H1 (cell line): ENCODE measurements at regions not wholly inside any gene's neighbourhood (a gene's known extent, or its start where the extent isn't known, plus 50 kb on each side); places are given as distances from the start of the nearest gene placed in this dataset.

ENCODE experiments used
- CTCF ChIA-PET: fragments of 300-600 bp; sonication (Branson Sonifier 250); formaldehyde crosslinking; loops from one replicate; lab custom pipeline; 2021; ENCODE audit not compliant: partially characterized antibody; lab: Charles Lee
- POLR2A ChIA-PET: fragments of 300-600 bp; sonication (Branson Sonifier 250); formaldehyde crosslinking; loops from one replicate; lab custom pipeline; 2021; ENCODE audit warnings: inconsistent platforms; ENCODE audit not compliant: partially characterized antibody; lab: Charles Lee
- DNase-seq, 2 experiments: peaks; one replicate each; pipeline versions ENCODE4 v3.0.0 to v3.0.0-alpha.2; 2010 to 2022; ENCODE audit warnings: low spot score in 2 of 2, low read depth in 1 of 2, mixed read lengths in 1 of 2
- FAIRE-seq: peaks from 2 replicates; lab custom pipeline; 2011; peaks lifted over from hg19 to GRCh38; lab: Jason Lieb, UNC
- H2AFZ ChIP-seq: 2 replicates; pipeline ENCODE4 v1.8.1; 2012; ENCODE audit warnings: low read length, inconsistent platforms
- H2AK5ac ChIP-seq: 2 replicates; pipeline ENCODE4 v1.6.1; 2013; ENCODE audit warnings: low read depth, low read length
- H2BK120ac ChIP-seq: replicated peaks from 2 replicates; pipeline ENCODE3; 2013; ENCODE audit warnings: low read depth, low read length, inconsistent platforms
- H2BK12ac ChIP-seq: 2 replicates; pipeline ENCODE4 v1.6.1; 2013; ENCODE audit warnings: low read depth, low read length
- H2BK15ac ChIP-seq: 2 replicates; pipeline ENCODE4 v1.6.1; 2013; ENCODE audit warnings: low read length
- H2BK20ac ChIP-seq: 2 replicates; pipeline ENCODE4 v1.6.1; 2013; ENCODE audit warnings: low read length
- H2BK5ac ChIP-seq: 2 replicates; pipeline ENCODE4 v1.6.1; 2013; ENCODE audit warnings: low read depth, low read length
- H3K14ac ChIP-seq: 2 replicates; pipeline ENCODE4 v1.6.1; 2013; ENCODE audit warnings: inconsistent platforms; ENCODE audit not compliant: insufficient read length
- H3K18ac ChIP-seq: 2 replicates; pipeline ENCODE4 v1.6.1; 2013; ENCODE audit warnings: low read length; ENCODE audit errors: extremely low read depth
- H3K23ac ChIP-seq: 2 replicates; pipeline ENCODE4 v1.6.1; 2013; ENCODE audit warnings: inconsistent platforms; ENCODE audit not compliant: insufficient read length
- H3K23me2 ChIP-seq: 2 replicates; pipeline ENCODE4 v1.6.1; 2013; ENCODE audit warnings: low read depth, low read length
- H3K27ac ChIP-seq: 2 replicates; pipeline ENCODE4 v1.6.1; 2011; ENCODE audit warnings: low read depth, low read length, inconsistent platforms
- H3K27me3 ChIP-seq, 4 experiments: replicated peaks in 1 of 4; 1 replicate in 1 of 4; 2 replicates in 3 of 4; pipeline versions ENCODE4 v1.6.1 to v1.8.1; 2011 to 2013; ENCODE audit warnings: low read length in 3 of 4, mild to moderate bottlenecking in 3 of 4, inconsistent platforms in 2 of 4, mixed read lengths in 2 of 4, moderate library complexity in 1 of 4; ENCODE audit not compliant: control insufficient read depth in 3 of 4, insufficient read depth in 3 of 4; ENCODE audit errors: extremely low read depth in 1 of 4
- H3K36me3 ChIP-seq, 4 experiments: 2 replicates each; pipeline versions ENCODE4 v1.6.1 to v1.8.1; 2011 to 2013; ENCODE audit warnings: mild to moderate bottlenecking in 4 of 4, low read length in 3 of 4, moderate library complexity in 2 of 4, control low read depth in 1 of 4, inconsistent platforms in 1 of 4; ENCODE audit not compliant: insufficient read depth in 4 of 4, control insufficient read depth in 2 of 4
- H3K4ac ChIP-seq: replicated peaks from 2 replicates; pipeline ENCODE3; 2013; ENCODE audit warnings: low read length, low read depth, mixed read lengths, inconsistent platforms; ENCODE audit not compliant: insufficient read length
- H3K4me1 ChIP-seq, 4 experiments: replicated peaks in 1 of 4; 1 replicate in 1 of 4; 2 replicates in 3 of 4; pipeline versions ENCODE4 v1.6.1 to v1.8.1; 2011 to 2013; ENCODE audit warnings: low read length in 3 of 4, inconsistent platforms in 2 of 4, mixed read lengths in 1 of 4; ENCODE audit not compliant: insufficient read depth in 4 of 4, control insufficient read depth in 3 of 4
- H3K4me2 ChIP-seq, 2 experiments: 2 replicates each; pipeline versions ENCODE4 v1.6.1 to v1.8.1; 2011 to 2013; ENCODE audit warnings: low read depth in 2 of 2, low read length in 2 of 2, control low read depth in 1 of 2, inconsistent platforms in 1 of 2, mild to moderate bottlenecking in 1 of 2; ENCODE audit not compliant: insufficient read depth in 1 of 2
- H3K4me3 ChIP-seq, 4 experiments: fragments of 200-600, 300-600 bp in 1 of 4; sonication (generic), shearing (Covaris generic), sonication (Bioruptor Twin) in 1 of 4; 2 replicates each; pipeline versions ENCODE4 v1.5.1 to v1.8.1; 2011 to 2016; ENCODE audit warnings: low read length in 4 of 4, low read depth in 3 of 4, control low read depth in 2 of 4, inconsistent platforms in 2 of 4, mild to moderate bottlenecking in 2 of 4, mixed read lengths in 1 of 4, moderate library complexity in 1 of 4; ENCODE audit not compliant: insufficient read depth in 2 of 4; ENCODE audit errors: extremely low read depth in 1 of 4
- H3K56ac ChIP-seq: replicated peaks from 2 replicates; pipeline ENCODE3; 2013; ENCODE audit warnings: low read depth, mild to moderate bottlenecking, mixed read lengths, low read length, inconsistent platforms; ENCODE audit not compliant: insufficient read length
- H3K79me1 ChIP-seq: 2 replicates; pipeline ENCODE4 v1.6.1; 2013; ENCODE audit warnings: low read depth, low read length, control low read depth
- H3K79me2 ChIP-seq, 2 experiments: 2 replicates each; pipeline versions ENCODE4 v1.6.1 to v1.8.1; 2012 to 2013; ENCODE audit warnings: low read length in 2 of 2, mild to moderate bottlenecking in 2 of 2, inconsistent platforms in 1 of 2; ENCODE audit not compliant: insufficient read depth in 2 of 2, control insufficient read depth in 1 of 2
- H3K9ac ChIP-seq, 4 experiments: replicated peaks in 1 of 4; 1 replicate in 1 of 4; 2 replicates in 3 of 4; pipeline versions ENCODE4 v1.6.1 to v1.8.1; 2011 to 2013; ENCODE audit warnings: low read depth in 3 of 4, low read length in 3 of 4, control low read depth in 2 of 4, mild to moderate bottlenecking in 2 of 4, moderate library complexity in 2 of 4, inconsistent platforms in 1 of 4; ENCODE audit errors: extremely low read depth in 1 of 4
- H3K9me3 ChIP-seq, 2 experiments: 2 replicates each; pipeline versions ENCODE4 v1.6.1 to v1.8.1; 2012 to 2013; ENCODE audit warnings: mild to moderate bottlenecking in 2 of 2, moderate library complexity in 2 of 2, control low read depth in 1 of 2, inconsistent platforms in 1 of 2, low read depth in 1 of 2, low read length in 1 of 2, mixed read lengths in 1 of 2; ENCODE audit not compliant: insufficient read depth in 2 of 2
- H4K20me1 ChIP-seq, 2 experiments: replicated peaks in 1 of 2; 2 replicates each; pipeline versions ENCODE3 to v1.8.1; 2011 to 2013; ENCODE audit warnings: inconsistent platforms in 2 of 2, low read length in 2 of 2, mild to moderate bottlenecking in 1 of 2; ENCODE audit not compliant: insufficient read depth in 2 of 2, control insufficient read depth in 1 of 2
- H4K5ac ChIP-seq: 2 replicates; pipeline ENCODE4 v1.6.1; 2013; ENCODE audit warnings: low read length, low read depth, mixed read lengths, inconsistent platforms; ENCODE audit not compliant: insufficient read length
- H4K8ac ChIP-seq: 2 replicates; pipeline ENCODE4 v1.8.0; 2013; ENCODE audit warnings: mild to moderate bottlenecking, moderate library complexity, low read length, inconsistent platforms; ENCODE audit not compliant: insufficient read depth; ENCODE audit errors: extremely low read depth
- H4K91ac ChIP-seq: replicated peaks from 2 replicates; pipeline ENCODE3; 2013; ENCODE audit warnings: low read length, mixed read lengths, inconsistent platforms; ENCODE audit not compliant: insufficient read length
- CEBPB ChIP-seq: IDR thresholded peaks from 2 replicates; pipeline ENCODE4 v1.6.1; 2012; ENCODE audit warnings: low read depth, low read length
- E2F6 ChIP-seq: IDR thresholded peaks from 2 replicates; pipeline ENCODE4 v1.6.1; 2012; ENCODE audit warnings: inconsistent platforms
- GABPA ChIP-seq: IDR thresholded peaks from 2 replicates; pipeline ENCODE4 v1.6.1; 2011; ENCODE audit warnings: mild to moderate bottlenecking, low read length, moderate library complexity, borderline replicate concordance; ENCODE audit not compliant: insufficient read depth
- KDM4A ChIP-seq: IDR thresholded peaks from one replicate; pipeline ENCODE4 v1.7.1; 2012; ENCODE audit warnings: low read depth, mild to moderate bottlenecking, moderate library complexity, low read length, inconsistent platforms; ENCODE audit not compliant: severe bottlenecking
- POLR2AphosphoS5 ChIP-seq: IDR thresholded peaks from 2 replicates; pipeline ENCODE4 v1.6.1; 2011; ENCODE audit warnings: low read depth, low read length
- SIRT6 ChIP-seq: IDR thresholded peaks from one replicate; pipeline ENCODE4 v1.7.1; 2012; ENCODE audit warnings: low read length, inconsistent platforms
- TBP ChIP-seq: IDR thresholded peaks from 2 replicates; pipeline ENCODE4 v1.6.1; 2011; ENCODE audit warnings: low read depth, low read length, improper control_type of control experiment
- WGBS, 2 experiments: shearing (Covaris generic) in 1 of 2; methylation state at CpG; one replicate each; pipeline versions ENCODE4 v1.1.6 to v1.1.7; 2013 to 2015; ENCODE audit warnings: low lambda C conversion rate in 2 of 2, mixed read lengths in 2 of 2, inconsistent platforms in 1 of 2, low coverage in 1 of 2, missing lambda C conversion rate in 1 of 2; ENCODE audit not compliant: insufficient replicate concordance in 2 of 2, insufficient coverage in 1 of 2, insufficient read length in 1 of 2; ENCODE audit errors: extremely low coverage in 1 of 2, missing lambda C conversion rate in 1 of 2; 5-methylcytosine and 5-hydroxymethylcytosine counted together

- Histone ChIP-seq H3K36me3 (no peaks in the 10 kb centered on the region), H3K23ac (no peak overlapping the region), H3K79me2 (no peaks in the 10 kb centered on the region), H2AK5ac (no peak overlapping the region), H3K18ac (no peak overlapping the region), H4K20me1 (no peaks in the 10 kb centered on the region), H2AFZ (no peak overlapping the region), H4K5ac (no peak overlapping the region), H3K27ac (no peak overlapping the region), H2BK20ac (no peak overlapping the region), H2BK120ac (no peak overlapping the region), H3K79me1 (no peaks in the 10 kb centered on the region), H2BK15ac (no peak overlapping the region), H3K23me2 (no peaks in the 10 kb centered on the region; the same call in 1 of the 2 replicates), H2BK12ac (no peak overlapping the region), H3K9ac (no peak overlapping the region), H4K91ac (no peak overlapping the region), H3K27me3 (no peaks in the 10 kb centered on the region), H3K9me3 (no peaks in the 10 kb centered on the region), H3K14ac (no peak overlapping the region), H2BK5ac (no peak overlapping the region), H3K4me2 (no peak overlapping the region), H4K8ac (no peak overlapping the region), H3K4ac (no peak overlapping the region), H3K4me3 (no peak overlapping the region), H3K4me1 (no peaks in the 10 kb centered on the region; a peak in 1 of 7 replicates), H3K56ac (no peak overlapping the region)
- POLR2A ChIA-PET: interaction anchor here (0.6 kb wide), 1 partner anchor 10 kb away, joined by 3 read pairs; no protein-coding TSS in a partner anchor
- no peak for FAIRE-seq
- CTCF ChIA-PET: interaction anchor here (1.2 to 1.6 kb wide), 4 partner anchors 17 to 172 kb away, joined by 3 to 8 read pairs (median 6); no protein-coding TSS in a partner anchor
- no peak for DNase-seq
- 89% methylated on average over 4 of the region's 4 CpGs; no CpG with 5 or more reads in 1 of the 2 experiments for WGBS, 2 experiments
- TF ChIP-seq POLR2AphosphoS5 (no peak), KDM4A (no peak), SIRT6 (no peak), CEBPB (no peak), TBP (no peak), GABPA (no peak), E2F6 (no peak)
Measured at GRCh38 chr4:89398146-89398545, 90.5 kb upstream of the GPRIN3 start.
